RWPE2 (cell line): ENCODE measurements at regions not wholly inside any gene's neighbourhood (a gene's known extent, or its start where the extent isn't known, plus 50 kb on each side); places are given as distances from the start of the nearest gene placed in this dataset.

Experiments
- ATAC-seq: fragments of 200-7000 bp; cut with Tn5 transposase; 3 replicates; pipeline ENCODE4 v1.9.1; 2021; ENCODE audit warnings: low read depth
- DNase-seq: peaks from one replicate; pipeline ENCODE4 v3.0.0-alpha.2; 2020; ENCODE audit warnings: low spot score
- H3K27ac ChIP-seq: fragments of 450-650 bp; 2 replicates; pipeline ENCODE4 v1.5.1; 2017; ENCODE audit warnings: mild to moderate bottlenecking; ENCODE audit not compliant: poor library complexity, severe bottlenecking
- H3K27me3 ChIP-seq: fragments of 250-450 bp; sonication (Bioruptor Pico); 2 replicates; pipeline ENCODE4 v1.5.1; 2021; ENCODE audit warnings: mild to moderate bottlenecking, moderate library complexity; ENCODE audit not compliant: insufficient read depth, poor library complexity, severe bottlenecking
- H3K36me3 ChIP-seq: fragments of 250-450 bp; sonication (Bioruptor Pico); 2 replicates; pipeline ENCODE4 v1.5.1; 2020; ENCODE audit warnings: low read depth, mild to moderate bottlenecking, moderate library complexity
- H3K4me1 ChIP-seq: fragments of 250-450 bp; sonication (Bioruptor Pico); 2 replicates; pipeline ENCODE4 v1.5.1; 2021; ENCODE audit warnings: mild to moderate bottlenecking, moderate library complexity; ENCODE audit not compliant: insufficient read depth, poor library complexity, severe bottlenecking
- H3K4me3 ChIP-seq: fragments of 250-450 bp; sonication (Bioruptor Pico); 2 replicates; pipeline ENCODE4 v1.5.1; 2021; ENCODE audit warnings: mild to moderate bottlenecking, moderate library complexity; ENCODE audit not compliant: severe bottlenecking
- H3K9me3 ChIP-seq: fragments of 250-450 bp; sonication (Bioruptor Pico); 2 replicates; pipeline ENCODE4 v1.5.1; 2021; ENCODE audit warnings: mild to moderate bottlenecking, moderate library complexity; ENCODE audit not compliant: severe bottlenecking
- TF ChIP-seq, protein P1 (sequence below): fragments of 450-650 bp; IDR thresholded peaks from one replicate; pipeline ENCODE4 v1.5.1; 2017; ENCODE audit warnings: mild to moderate bottlenecking, moderate library complexity; ENCODE audit not compliant: poor library complexity, severe bottlenecking

DNA sequence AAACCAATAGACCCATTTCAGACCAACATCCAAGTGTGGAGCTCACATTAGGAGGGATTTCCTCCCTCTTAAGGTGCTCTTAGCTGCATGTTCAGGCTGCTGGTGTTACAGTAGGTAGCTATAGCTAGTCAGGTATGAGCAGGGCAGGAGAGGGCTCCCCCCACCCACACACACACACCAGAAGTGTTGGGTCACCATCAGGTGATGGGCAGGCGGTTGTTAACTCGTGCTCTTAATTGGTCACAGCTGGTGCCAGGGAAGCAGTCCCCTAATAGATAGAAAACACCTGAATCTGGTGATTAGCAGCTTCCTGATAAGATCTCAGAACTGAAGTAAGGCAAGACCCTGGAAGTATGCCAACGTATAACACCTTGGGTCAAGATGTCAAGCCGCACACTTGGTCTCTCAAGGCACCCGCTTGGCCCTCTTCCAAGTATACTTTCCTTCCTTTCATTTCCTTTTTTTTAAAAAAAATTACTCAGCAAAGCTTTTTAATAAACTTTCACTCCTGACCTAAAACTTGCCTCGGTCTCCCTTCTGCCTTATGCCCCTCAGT is 532.4 kb downstream of the DNAH5 start:
- no peaks in the 10 kb centered on the region for H3K4me1 ChIP-seq
- TF ChIP-seq, protein P1, sequence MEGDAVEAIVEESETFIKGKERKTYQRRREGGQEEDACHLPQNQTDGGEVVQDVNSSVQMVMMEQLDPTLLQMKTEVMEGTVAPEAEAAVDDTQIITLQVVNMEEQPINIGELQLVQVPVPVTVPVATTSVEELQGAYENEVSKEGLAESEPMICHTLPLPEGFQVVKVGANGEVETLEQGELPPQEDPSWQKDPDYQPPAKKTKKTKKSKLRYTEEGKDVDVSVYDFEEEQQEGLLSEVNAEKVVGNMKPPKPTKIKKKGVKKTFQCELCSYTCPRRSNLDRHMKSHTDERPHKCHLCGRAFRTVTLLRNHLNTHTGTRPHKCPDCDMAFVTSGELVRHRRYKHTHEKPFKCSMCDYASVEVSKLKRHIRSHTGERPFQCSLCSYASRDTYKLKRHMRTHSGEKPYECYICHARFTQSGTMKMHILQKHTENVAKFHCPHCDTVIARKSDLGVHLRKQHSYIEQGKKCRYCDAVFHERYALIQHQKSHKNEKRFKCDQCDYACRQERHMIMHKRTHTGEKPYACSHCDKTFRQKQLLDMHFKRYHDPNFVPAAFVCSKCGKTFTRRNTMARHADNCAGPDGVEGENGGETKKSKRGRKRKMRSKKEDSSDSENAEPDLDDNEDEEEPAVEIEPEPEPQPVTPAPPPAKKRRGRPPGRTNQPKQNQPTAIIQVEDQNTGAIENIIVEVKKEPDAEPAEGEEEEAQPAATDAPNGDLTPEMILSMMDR: no peak
- no peak overlapping the region for H3K4me3 ChIP-seq
- H3K9me3 ChIP-seq: no peaks in the 10 kb centered on the region
- no peak for DNase-seq
- ATAC-seq: peak; percentile 21; the same call in 1 of the 3 replicates
- H3K27me3 ChIP-seq: no peaks in the 10 kb centered on the region
- H3K27ac ChIP-seq: no peak overlapping the region
- no peaks in the 10 kb centered on the region for H3K36me3 ChIP-seq

DNA sequence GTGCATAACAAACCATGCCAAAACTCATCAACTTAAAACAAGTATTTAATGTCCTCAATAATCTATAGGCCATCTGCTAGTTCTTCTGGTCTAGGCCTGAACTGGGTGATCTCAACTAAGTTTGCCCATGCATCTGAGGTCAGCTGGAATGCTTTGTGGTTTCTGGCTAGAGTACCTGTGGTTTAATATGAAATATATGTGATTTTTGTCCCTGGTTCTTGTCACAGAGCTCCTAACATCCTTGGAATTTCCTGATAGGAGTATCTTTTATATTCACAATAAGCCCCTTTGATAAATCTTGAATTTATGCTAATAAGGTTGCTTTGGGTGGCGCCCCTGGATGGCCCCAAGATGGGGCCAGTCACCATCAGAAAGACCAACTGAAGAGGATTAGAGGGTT is 535.9 kb downstream of the DNAH5 start:
- DNase-seq: no peak

DNA sequence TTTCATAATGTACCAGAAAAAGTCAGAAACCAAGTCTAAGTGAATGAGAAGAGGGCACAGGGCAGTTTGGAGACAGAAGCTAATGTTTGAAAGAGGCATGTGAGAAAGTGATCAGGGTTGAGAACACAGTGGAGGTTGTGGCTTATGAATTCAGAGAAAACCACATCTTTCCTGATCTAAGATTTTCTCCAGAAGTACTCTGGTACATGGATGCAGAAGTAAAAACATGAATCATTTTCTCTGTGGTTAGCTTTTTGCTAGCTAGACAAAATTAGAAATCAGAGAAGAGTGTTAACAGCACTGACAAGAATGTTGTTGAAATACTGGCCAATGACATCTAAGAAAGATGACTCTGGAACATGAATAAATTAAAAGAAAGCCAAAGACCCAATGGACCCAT is 541.1 kb downstream of the DNAH5 start:
- H3K4me1 ChIP-seq: no peaks in the 10 kb centered on the region
- TF ChIP-seq, protein P1: no peak
- DNase-seq (no peak), ATAC-seq (no peak)
- H3K4me3 ChIP-seq: no peak overlapping the region
- H3K9me3 ChIP-seq: no peaks in the 10 kb centered on the region
- H3K27me3 ChIP-seq: no peaks in the 10 kb centered on the region
- H3K27ac ChIP-seq: no peak overlapping the region
- H3K36me3 ChIP-seq: no peaks in the 10 kb centered on the region

More for the DNA sequence above, 535.9 kb downstream of the DNAH5 start:
- ATAC-seq: no peak
- Histone ChIP-seq H3K4me3 (no peak overlapping the region), H3K9me3 (no peaks in the 10 kb centered on the region), H3K4me1 (no peaks in the 10 kb centered on the region), H3K27me3 (no peaks in the 10 kb centered on the region), H3K27ac (no peak overlapping the region), H3K36me3 (no peaks in the 10 kb centered on the region)
- TF ChIP-seq, protein P1: no peak

DNA sequence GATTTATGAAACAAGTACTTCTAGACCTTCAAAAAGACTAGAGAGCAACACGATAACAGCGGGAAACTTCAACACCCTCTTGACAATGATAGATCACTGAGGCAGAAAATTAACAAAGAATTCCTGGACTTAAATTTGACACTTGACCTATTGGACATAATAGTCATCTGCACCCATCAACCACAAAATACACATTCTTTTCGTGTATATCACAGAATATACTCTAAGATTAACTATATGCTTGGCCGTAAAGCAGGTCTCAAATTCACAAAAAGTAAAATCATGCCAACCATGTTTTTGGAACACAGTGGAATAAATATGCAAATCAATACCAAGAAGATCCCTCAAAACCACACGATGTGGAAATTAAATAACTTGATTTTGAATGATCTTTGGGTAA is 559.4 kb downstream of the DNAH5 start:
- peaks cover 2% of the 10 kb centered on the region for H3K4me1 ChIP-seq
- H3K36me3 ChIP-seq: no peaks in the 10 kb centered on the region
- no peak overlapping the region for H3K27ac ChIP-seq
- no peaks in the 10 kb centered on the region for H3K27me3 ChIP-seq
- TF ChIP-seq, protein P1: no peak
- H3K4me3 ChIP-seq: no peak overlapping the region
- no peak for DNase-seq
- ATAC-seq: no peak
- H3K9me3 ChIP-seq: no peaks in the 10 kb centered on the region

DNA sequence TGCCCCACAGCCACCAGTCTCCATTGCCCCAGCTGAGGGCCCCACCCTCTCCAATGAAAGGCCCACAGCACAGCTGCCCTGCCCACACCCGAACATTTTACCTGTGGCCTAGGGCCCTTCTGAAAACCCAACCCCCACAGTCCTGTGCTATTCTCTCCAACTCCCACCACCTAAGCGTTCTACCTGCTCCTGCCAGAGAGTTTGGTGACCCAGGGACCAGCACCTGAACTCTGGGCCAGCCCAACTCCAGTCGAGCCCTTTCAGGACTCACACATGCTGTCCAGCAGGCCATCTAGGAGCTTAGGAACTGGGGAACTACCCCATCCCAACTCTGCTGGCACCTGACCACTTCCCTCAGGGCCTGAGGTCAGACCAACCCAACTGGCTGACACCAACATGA is 562.3 kb downstream of the DNAH5 start:
- Histone ChIP-seq H3K9me3 (no peaks in the 10 kb centered on the region), H3K27ac (no peak overlapping the region), H3K36me3 (no peaks in the 10 kb centered on the region), H3K27me3 (no peaks in the 10 kb centered on the region), H3K4me1 (peaks cover 12% of the 10 kb centered on the region), H3K4me3 (no peak overlapping the region)
- TF ChIP-seq, protein P1: no peak
- ATAC-seq (no peak), DNase-seq (no peak)
